CD4-positive, CD25-positive, alpha-beta regulatory T cell (primary cell): ENCODE measurements at regions not wholly inside any gene's neighbourhood (a gene's known extent, or its start where the extent isn't known, plus 50 kb on each side); places are given as distances from the start of the nearest gene placed in this dataset.

Experiments used
- ATAC-seq, 2 donors: fragments of 150-1000 bp; cut with Tn5 transposase; one replicate each; pipeline ENCODE4 v1.10.0; 2021; ENCODE audit warnings: low read depth in 2 of 2, moderate number of reproducible peaks in 2 of 2, moderate library complexity in 1 of 2
- DNase-seq, 3 donors: peaks; one replicate each; pipeline versions ENCODE4 v3.0.0 to v3.0.0-alpha.2; 2012 to 2022; ENCODE audit warnings: mixed read lengths in 1 of 3
- H3K27ac ChIP-seq: one replicate; pipeline ENCODE4 v1.7.0; 2013; ENCODE audit warnings: mild to moderate bottlenecking, low read length; ENCODE audit not compliant: insufficient read depth, poor library complexity, severe bottlenecking
- H3K27me3 ChIP-seq: one replicate; pipeline ENCODE4 v1.7.0; 2013; ENCODE audit warnings: low read length; ENCODE audit not compliant: control insufficient read depth, insufficient read depth
- H3K36me3 ChIP-seq: one replicate; pipeline ENCODE4 v1.7.0; 2013; ENCODE audit warnings: mild to moderate bottlenecking, low read length, moderate library complexity; ENCODE audit not compliant: control insufficient read depth, insufficient read depth
- H3K4me1 ChIP-seq: 2 replicates; pipeline ENCODE4 v1.7.0; 2013; ENCODE audit warnings: mild to moderate bottlenecking, low read length; ENCODE audit not compliant: insufficient read depth, control insufficient read depth, poor library complexity, severe bottlenecking
- H3K4me3 ChIP-seq: one replicate; pipeline ENCODE4 v1.7.0; 2013; ENCODE audit warnings: low read depth, mild to moderate bottlenecking, low read length, moderate library complexity
- H3K9me3 ChIP-seq, 2 experiments: 1 replicate in 1 of 2; 2 replicates in 1 of 2; pipeline ENCODE4 v1.7.0; 2013; ENCODE audit warnings: low read length in 2 of 2, mild to moderate bottlenecking in 1 of 2, moderate library complexity in 1 of 2; ENCODE audit not compliant: control insufficient read depth in 2 of 2
- H3K27ac Mint-ChIP-seq, 3 donors: one replicate each; pipeline ENCODE4 v1.8.0; 2020 to 2022; ENCODE audit warnings: mild to moderate bottlenecking in 3 of 3, mixed read lengths in 3 of 3, moderate library complexity in 2 of 3
- H3K27me3 Mint-ChIP-seq: one replicate; pipeline ENCODE4 v1.8.0; 2022; ENCODE audit warnings: mild to moderate bottlenecking, mixed read lengths
- H3K36me3 Mint-ChIP-seq: one replicate; pipeline ENCODE4 v1.8.0; 2020; ENCODE audit warnings: mixed read lengths
- H3K4me1 Mint-ChIP-seq, 4 donors: one replicate each; pipeline ENCODE4 v1.8.0; 2020 to 2022; ENCODE audit warnings: mixed read lengths in 4 of 4, mild to moderate bottlenecking in 1 of 4
- H3K4me3 Mint-ChIP-seq, 4 donors: one replicate each; pipeline ENCODE4 v1.8.0; 2020 to 2022; ENCODE audit warnings: mild to moderate bottlenecking in 4 of 4, mixed read lengths in 4 of 4, moderate library complexity in 3 of 4
- H3K9me3 Mint-ChIP-seq, 7 donors: one replicate each; pipeline ENCODE4 v1.8.0; 2020 to 2022; ENCODE audit warnings: mixed read lengths in 7 of 7, mild to moderate bottlenecking in 3 of 7, moderate library complexity in 2 of 7

GRCh38 chr5:50953290-50953689, 286.9 kb downstream of the PARP8 start:
- H3K4me1 ChIP-seq, result no peaks in the 10 kb centered on the region
- Mint-ChIP-seq H3K36me3 (no peaks in the 10 kb centered on the region), H3K4me3 (no peak overlapping the region), H3K27ac (no peak overlapping the region), H3K4me1 (no peaks in the 10 kb centered on the region), H3K27me3 (peaks cover 13% of the 10 kb centered on the region), H3K9me3 (no peaks in the 10 kb centered on the region)
- ATAC-seq (no peak), DNase-seq (no peak)
- no peak overlapping the region for H3K27ac ChIP-seq
- no peak overlapping the region for H3K4me3 ChIP-seq
- no peaks in the 10 kb centered on the region for H3K9me3 ChIP-seq
- no peaks in the 10 kb centered on the region for H3K27me3 ChIP-seq
- no peaks in the 10 kb centered on the region for H3K36me3 ChIP-seq

GRCh38 chr5:50958852-50959457, 292.5 kb downstream of the PARP8 start:
- no peak for ATAC-seq
- peaks cover 0 to 9% (median 7%) of the 10 kb centered on the region in 4 donors for H3K4me1 Mint-ChIP-seq
- H3K9me3 Mint-ChIP-seq, result peaks cover 0 to 2% (median 0%) of the 10 kb centered on the region in 7 donors
- peaks cover 14% of the 10 kb centered on the region for H3K4me1 ChIP-seq
- H3K4me3 Mint-ChIP-seq, result no peak overlapping the region
- H3K27ac Mint-ChIP-seq, result no peak overlapping the region
- H3K27ac ChIP-seq, result no peak overlapping the region
- H3K36me3 Mint-ChIP-seq, result no peaks in the 10 kb centered on the region
- no peaks in the 10 kb centered on the region for H3K36me3 ChIP-seq
- H3K27me3 ChIP-seq, result peaks cover 10% of the 10 kb centered on the region
- H3K4me3 ChIP-seq, result no peak overlapping the region
- no peaks in the 10 kb centered on the region for H3K9me3 ChIP-seq
- peak in 1 of 3 donors; percentile 26 for DNase-seq
- peaks cover 27% of the 10 kb centered on the region for H3K27me3 Mint-ChIP-seq

- Histone ChIP-seq H3K27ac (no peak overlapping the region), H3K36me3 (no peaks in the 10 kb centered on the region), H3K27me3 (peaks cover 37% of the 10 kb centered on the region), H3K4me1 (peaks cover 30% of the 10 kb centered on the region), H3K9me3 (peaks cover 0 to 4% of the 10 kb centered on the region in 2 experiments), H3K4me3 (peak overlapping the region; percentile 44)
- Mint-ChIP-seq H3K27me3 (peaks cover 64% of the 10 kb centered on the region), H3K27ac (no peak overlapping the region), H3K36me3 (no peaks in the 10 kb centered on the region), H3K4me3 (peak overlapping the region in 3 of 4 donors; percentile 43 to 81 (median 70)), H3K9me3 (peaks cover 0 to 8% (median 0%) of the 10 kb centered on the region in 7 donors), H3K4me1 (peaks cover 9 to 44% (median 31%) of the 10 kb centered on the region in 4 donors)
- DNase-seq (peak; percentile 3 to 54 (median 25)), ATAC-seq (no peak)
These were observed 296.8 kb downstream of the PARP8 start for GRCh38 chr5:50962934-50963872.

GRCh38 chr5:50963971-50964745, 297.7 kb downstream of the PARP8 start:
- peaks cover 70% of the 10 kb centered on the region for H3K27me3 Mint-ChIP-seq
- Histone ChIP-seq H3K27me3 (peaks cover 44% of the 10 kb centered on the region), H3K9me3 (peaks cover 0 to 4% of the 10 kb centered on the region in 2 experiments), H3K36me3 (no peaks in the 10 kb centered on the region), H3K27ac (no peak overlapping the region), H3K4me1 (peaks cover 37% of the 10 kb centered on the region), H3K4me3 (no peak overlapping the region)
- H3K9me3 Mint-ChIP-seq, result peaks cover 0 to 8% (median 0%) of the 10 kb centered on the region in 7 donors
- H3K4me1 Mint-ChIP-seq, result peaks cover 14 to 53% (median 38%) of the 10 kb centered on the region in 4 donors
- peak overlapping the region in 1 of 3 donors; percentile 38 for H3K27ac Mint-ChIP-seq
- peak overlapping the region; percentile 19 to 91 (median 35) for H3K4me3 Mint-ChIP-seq
- DNase-seq (no peak), ATAC-seq (no peak)
- H3K36me3 Mint-ChIP-seq, result no peaks in the 10 kb centered on the region

GRCh38 chr5:50964746-50965653, 298.6 kb downstream of the PARP8 start:
- peaks cover 40% of the 10 kb centered on the region for H3K4me1 ChIP-seq
- no peaks in the 10 kb centered on the region for H3K36me3 ChIP-seq
- Mint-ChIP-seq H3K4me3 (peak overlapping the region in 1 of 4 donors; percentile 91), H3K4me1 (peaks cover 14 to 61% (median 38%) of the 10 kb centered on the region in 4 donors), H3K27me3 (peaks cover 73% of the 10 kb centered on the region), H3K9me3 (peaks cover 0 to 8% (median 0%) of the 10 kb centered on the region in 7 donors), H3K36me3 (no peaks in the 10 kb centered on the region), H3K27ac (peak overlapping the region in 1 of 3 donors; percentile 38)
- H3K4me3 ChIP-seq, result no peak overlapping the region
- no peak for ATAC-seq
- H3K27me3 ChIP-seq, result peaks cover 44% of the 10 kb centered on the region
- DNase-seq, result no peak
- peaks cover 0 to 4% of the 10 kb centered on the region in 2 experiments for H3K9me3 ChIP-seq
- no peak overlapping the region for H3K27ac ChIP-seq

GRCh38 chr5:50965654-50966375, 299.4 kb downstream of the PARP8 start:
- Histone ChIP-seq H3K9me3 (peaks cover 0 to 4% of the 10 kb centered on the region in 2 experiments), H3K36me3 (no peaks in the 10 kb centered on the region), H3K27ac (no peak overlapping the region), H3K4me3 (no peak overlapping the region), H3K27me3 (peaks cover 49% of the 10 kb centered on the region), H3K4me1 (peaks cover 40% of the 10 kb centered on the region)
- DNase-seq (no peak), ATAC-seq (no peak)
- H3K27ac Mint-ChIP-seq, result no peak overlapping the region
- peaks cover 14 to 63% (median 38%) of the 10 kb centered on the region in 4 donors for H3K4me1 Mint-ChIP-seq
- H3K27me3 Mint-ChIP-seq, result peaks cover 80% of the 10 kb centered on the region
- no peaks in the 10 kb centered on the region for H3K36me3 Mint-ChIP-seq
- H3K9me3 Mint-ChIP-seq, result peaks cover 0 to 8% (median 0%) of the 10 kb centered on the region in 7 donors
- H3K4me3 Mint-ChIP-seq, result peak overlapping the region in 2 of 4 donors; percentile 24 to 59
